HG02798 (cell line): ENCODE measurements at regions not wholly inside any gene's neighbourhood (a gene's known extent, or its start where the extent isn't known, plus 50 kb on each side); places are given as distances from the start of the nearest gene placed in this dataset.
"Not testable (repeated sequence)": the region's sequence is repeated elsewhere in the genome, so short reads cannot be mapped to it uniquely, and the experiment has no call there.

Source experiments
- ATAC-seq: cut with Tn5 transposase; IDR thresholded peaks from one replicate; pipeline ENCODE4 v1.9.1; 2021; ENCODE audit warnings: mild to moderate bottlenecking; ENCODE audit not compliant: unreplicated experiment, poor library complexity

DNA sequence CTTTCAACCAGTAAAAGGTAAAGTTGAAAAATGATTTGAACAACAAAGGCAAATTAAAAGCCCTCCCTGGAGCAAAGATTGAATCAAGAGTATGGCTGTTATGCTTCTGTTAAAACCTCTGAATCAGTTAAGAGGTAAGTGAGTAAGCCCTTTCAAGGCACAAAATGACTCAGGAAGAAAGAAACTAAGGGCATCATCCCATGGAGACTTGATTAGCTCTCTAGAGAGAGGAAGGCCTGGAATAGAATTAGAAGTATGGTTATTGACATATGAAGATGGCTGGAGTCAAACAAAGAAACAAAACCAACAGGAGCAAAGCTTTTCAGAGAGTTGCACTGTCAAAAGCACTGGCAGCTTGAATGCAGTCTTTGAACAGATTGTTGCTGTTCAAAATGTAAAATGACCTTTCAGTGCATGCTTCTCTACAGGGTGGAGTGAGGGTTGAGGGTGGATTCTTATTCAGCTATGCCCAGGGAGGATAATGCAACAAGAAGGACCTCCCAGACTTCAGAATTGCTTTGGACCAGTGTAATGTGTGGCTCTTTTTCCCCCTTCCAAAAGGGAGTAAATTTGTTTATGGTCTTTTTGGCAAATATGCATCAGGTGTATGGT, 365.5 kb downstream of the GBA3 start:
- no peak for ATAC-seq

DNA sequence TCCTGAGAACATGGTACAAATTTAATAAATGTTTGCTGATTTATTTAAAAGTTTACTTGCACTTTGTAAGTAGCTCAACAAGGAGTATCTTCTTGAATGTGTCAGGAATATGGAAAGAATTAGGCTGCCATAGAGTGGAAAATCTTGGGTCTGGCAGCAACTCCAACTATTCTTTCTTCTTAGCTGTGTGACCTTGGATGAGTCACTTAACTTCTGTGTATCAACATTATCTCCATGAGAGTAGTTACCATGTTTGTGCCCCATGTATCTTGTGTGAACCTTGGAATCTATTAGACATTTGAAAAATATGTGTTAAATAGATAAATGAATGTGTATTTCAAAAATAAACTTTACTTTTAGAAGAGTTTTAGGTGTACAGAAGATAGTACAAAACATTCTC, 348.8 kb downstream of the GBA3 start:
- no peak for ATAC-seq

DNA sequence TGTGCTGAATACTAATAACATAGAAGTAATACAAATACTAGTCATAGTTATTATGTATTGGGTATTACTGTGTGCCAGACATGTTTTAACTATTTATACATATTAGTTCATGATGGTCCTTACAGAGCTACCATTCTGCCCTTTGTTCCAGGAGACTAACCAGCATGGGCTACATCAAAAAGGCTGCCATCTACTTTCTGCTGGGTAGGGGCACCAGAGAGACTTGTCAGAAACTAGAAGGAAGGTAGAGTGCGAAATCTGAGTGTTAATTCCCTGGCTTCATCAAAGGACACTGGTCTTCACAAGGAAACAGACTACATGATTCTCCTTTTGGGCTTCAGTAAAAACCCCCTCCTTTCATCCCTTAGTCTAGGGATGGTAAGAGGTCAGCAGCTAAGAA, 347.8 kb downstream of the GBA3 start:
- ATAC-seq = no peak

DNA sequence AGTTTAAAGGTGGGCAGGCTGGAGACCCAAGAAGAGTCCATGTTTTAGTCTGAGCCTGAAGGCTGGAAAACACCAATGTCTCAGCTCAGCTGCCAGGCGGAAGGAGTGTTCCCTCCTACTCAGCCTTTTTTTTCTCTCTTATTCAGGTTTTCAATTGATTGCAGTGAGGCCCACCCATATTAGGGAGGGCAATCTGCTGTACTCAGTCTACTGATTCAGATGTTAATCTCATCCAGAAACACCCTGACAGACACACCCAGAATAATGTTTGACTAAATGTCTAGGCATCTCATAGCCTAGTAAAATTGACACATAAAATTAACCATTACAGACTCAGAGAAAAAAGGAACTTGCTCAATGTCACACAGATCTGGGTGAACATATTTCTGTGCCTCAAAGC, 347.1 kb downstream of the GBA3 start:
- no peak for ATAC-seq

DNA sequence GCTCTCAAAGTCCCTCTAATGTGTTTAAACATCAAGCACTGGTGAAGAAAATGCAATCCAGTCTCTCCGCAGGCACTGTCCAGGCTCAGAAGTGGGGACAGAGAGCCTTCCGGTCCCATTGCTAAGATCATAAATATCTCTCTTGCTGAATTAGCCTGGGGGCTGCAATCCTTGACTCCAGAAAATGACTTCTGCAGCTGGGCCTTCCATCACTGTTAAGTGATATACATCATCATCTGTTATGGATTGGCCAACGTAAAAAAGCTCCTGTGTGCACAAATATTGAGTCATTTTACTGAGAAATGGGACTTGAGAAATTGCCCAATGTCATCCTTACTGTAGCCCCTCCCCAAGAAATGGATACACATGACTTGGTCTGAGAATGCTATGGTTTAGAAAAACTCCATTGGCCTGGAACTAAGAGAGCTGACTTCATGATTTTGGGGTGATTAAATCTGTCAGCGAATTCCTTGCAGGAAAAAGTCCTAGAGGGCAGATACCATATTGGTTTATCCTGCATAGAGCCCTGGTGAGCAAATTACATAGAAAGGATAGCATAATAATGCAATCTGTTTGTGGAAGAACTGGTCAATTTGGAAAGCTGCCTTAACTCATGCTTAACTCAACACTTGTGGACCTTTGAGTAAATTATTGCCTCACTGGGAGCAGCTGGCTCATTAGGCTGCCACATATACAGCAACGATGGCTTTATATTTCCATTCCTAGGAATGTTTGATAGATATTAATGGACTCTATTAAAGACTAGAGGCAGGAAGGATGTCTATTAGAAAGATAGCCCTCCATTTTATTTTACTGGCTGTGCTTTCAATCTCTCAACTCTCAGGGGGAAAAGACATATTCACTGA, 346.1 kb downstream of the GBA3 start:
- no peak for ATAC-seq

DNA sequence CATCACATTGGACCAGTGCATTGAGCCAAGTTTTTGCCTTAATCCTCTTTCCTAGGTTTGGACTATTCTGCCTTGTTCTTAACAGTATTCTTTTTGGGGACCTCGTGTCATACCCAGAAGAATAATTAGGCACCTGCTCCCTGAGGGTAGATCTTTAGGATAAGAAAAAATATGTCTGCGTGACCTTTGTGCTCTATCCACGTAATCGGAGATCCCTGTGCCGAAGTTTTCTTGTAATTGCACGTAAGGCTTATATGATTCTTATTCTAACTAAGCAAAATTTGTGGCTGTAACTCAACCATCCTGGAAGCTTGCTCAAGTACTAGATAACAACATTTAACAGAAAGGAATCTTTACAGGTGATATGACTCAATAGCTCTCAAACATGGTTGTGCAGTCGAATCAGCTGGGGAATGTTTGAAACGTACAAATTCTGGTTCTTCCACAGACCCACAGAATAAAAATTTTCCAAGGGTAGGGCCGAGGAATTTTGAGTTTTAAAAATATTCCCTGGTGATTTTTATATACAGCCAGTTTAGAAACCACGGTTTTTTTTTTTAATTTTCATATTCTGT, 344.3 kb downstream of the GBA3 start:
- no peak for ATAC-seq

DNA sequence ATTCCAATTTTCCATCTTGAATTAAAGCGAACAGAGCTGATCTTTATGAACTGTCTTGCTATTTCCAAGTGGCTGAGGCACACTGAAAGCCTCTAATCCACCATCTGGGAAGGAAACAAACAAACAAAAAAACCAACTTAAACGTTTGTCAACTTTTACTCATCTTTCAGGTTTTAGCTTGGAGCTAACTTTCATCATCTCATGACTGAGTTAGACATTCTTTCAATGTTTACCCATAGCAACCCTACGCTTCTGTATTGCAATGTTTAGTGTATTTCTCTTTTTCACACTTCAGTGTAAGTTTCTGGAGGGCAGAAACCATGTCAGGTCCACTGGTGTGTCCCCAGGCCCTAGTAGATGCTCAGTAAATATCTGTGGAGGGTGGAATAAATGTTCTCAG, 343.8 kb downstream of the GBA3 start:
- ATAC-seq = no peak

DNA sequence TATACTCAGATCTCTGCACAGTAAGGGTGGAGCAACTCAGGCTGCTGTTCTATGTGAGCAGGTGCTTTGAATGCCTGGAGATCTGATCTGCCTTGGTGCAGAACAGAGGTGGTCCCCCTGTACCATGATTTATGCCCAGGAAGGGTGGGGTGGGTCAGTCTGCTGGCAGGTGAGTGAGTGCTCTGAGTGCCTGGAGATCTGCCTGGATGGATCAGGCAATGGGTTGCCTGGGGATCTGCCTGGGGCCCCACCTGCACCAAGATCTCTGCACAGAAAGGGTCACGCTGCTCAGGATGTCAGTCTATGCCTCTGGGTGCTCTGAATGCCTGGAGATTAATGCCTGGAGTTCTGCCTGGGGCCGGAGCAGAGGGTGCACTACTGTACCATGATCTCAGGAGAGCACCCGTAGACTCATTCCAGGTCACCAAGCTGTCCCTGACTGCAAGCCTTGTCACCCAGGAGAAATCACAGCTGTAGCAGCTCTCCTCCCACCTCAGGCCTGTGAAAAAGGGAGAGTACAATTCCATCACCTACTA, 342.9 kb downstream of the GBA3 start:
- ATAC-seq = no peak

DNA sequence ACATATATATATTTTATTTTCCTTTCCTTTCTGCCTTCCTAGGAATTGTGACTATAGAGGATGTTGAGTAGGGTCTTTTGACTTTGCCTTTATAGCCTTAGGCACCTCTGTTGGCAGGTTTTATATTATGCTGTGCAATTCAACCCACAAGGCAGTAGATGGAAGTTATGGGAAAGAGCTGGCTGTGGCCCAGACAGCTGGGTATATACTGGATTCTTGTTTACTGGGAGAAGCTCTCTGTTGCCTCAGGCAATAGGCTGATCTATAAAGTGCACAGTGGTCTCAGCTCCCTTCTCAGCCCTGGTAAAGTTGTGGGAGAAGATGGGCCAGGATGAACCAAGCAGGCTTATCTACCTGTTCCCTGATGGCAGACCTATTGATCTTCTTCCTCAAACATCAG, 342.0 kb downstream of the GBA3 start:
- no peak for ATAC-seq

DNA sequence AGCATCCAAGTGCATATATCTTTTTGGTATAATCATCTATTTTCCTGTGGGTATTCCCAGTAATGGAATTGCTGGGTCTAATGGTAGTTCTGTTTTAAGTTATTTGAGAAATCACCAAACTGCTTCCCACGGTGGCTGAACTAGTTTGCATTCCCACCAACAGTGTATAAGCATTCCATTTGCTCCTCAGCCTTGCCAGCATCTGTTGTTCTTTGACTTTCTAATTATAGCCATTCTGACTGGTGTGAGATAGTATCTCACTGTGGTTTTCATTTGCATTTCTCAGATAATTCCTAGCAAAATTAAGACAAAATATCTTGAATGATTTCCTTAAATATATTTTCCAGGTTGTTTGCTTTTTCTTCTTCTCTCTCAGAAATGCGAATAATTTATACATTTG, 341.1 kb downstream of the GBA3 start:
- ATAC-seq = no peak

DNA sequence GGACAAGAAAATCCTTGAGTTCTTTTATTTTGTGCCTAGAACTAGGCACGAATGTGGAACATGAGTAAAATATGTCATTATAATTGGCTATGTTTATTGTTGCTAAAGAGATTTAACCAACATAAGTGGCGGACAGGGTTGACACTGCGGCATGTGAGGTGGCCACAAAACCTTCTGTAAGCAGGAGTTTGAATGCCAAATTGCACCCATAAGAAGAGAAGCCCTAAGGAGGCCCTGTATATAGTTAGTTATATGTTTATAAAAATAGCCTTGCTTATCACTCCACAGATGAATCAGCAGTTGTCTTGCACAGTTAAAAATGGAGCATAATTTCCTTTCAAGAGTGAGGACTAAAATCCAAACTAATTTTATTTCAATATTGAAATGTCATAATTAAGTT, 336.1 kb downstream of the GBA3 start:
- no peak for ATAC-seq

DNA sequence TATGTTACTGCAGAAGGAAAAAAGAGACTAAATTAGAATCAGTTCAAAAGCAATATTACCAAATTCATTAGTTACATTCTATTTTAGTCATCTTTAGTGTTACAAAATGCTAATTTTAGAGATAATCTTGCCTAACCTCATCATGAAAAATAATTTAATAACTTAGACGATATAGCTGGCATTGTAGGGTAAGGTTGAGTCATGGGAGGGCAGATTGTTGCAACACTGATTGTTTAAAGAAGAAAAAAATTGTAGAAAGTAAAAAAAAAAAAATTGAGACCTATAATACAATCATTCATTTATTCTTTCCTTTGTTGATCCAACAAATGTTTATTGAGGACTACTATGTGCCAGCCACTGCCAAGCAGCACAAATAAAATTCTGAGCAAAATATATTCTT, 330.9 kb downstream of the GBA3 start:
- ATAC-seq = no peak

DNA sequence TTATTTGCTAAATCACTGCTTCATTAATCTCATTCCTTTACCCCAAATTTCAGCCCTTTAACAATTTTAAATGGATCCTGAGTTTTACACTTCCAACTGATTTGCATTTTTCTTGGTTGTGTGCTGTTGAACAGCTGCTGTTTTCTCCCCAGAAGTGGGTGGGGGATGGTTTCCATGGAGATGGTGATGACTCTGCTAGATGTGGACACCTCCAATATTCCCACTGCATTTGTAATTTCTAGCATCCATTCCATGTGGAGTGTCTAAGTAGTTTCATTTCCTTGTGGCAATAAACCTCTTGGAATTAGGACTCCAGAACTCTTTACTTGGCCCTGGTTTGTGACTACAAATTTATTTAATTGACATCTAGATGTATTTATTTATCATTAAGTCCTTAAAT, 330.4 kb downstream of the GBA3 start:
- no peak for ATAC-seq

DNA sequence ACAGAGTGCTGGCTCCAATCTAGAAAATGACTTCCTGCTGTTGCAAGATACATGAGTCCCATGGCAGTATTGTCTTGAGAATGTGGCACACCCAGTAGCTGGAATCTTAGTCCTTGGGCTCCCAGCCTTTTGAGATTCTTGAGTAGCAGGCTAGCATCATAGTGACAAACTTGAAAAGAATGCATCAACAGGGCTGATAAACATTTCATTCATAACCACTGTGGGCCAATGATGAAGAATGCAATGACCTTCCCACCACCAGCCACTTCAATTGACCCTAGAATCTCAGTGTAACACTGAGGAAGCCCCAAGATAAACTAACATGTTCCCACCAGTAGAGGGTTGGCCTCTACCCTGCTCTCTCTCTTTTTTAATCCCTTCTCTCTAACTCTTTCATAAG, 329.3 kb downstream of the GBA3 start:
- ATAC-seq = no peak

DNA sequence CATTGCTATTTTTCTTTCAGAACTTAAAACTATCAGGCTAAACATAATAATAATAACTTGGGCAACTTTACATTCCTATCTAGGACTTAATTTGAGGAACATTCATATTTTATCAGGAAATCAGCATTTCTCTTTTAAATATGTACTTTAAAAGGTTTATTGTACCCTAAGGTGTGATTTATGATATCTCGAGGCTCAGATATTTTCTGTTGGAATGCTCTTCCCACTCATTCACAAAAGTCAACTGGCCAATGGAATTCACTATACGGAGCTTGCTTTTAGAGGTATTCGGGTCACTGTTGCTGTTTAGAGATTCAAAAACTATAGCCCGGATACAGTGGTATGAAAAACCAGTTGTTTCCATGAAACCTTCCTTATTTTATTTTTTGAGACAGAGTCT, 328.3 kb downstream of the GBA3 start:
- ATAC-seq = no peak

DNA sequence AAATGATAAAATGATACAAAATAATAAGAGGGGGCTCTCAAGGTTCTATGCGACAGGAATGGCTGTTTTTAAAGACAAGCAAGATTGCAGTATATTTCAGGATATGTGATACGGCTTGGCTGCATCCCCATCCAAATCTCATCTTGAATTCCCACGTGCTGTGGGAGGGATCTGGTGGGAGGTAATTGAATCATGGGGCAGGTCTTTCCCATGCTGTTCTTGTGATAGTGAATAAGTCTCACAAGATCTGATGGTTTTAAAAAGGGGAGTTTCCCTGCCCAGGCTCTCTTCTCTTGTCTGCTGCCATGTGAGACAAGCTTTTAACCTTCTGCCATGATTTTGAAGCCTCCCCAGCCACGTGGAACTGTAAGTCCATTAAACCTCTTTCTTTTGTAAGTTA, 327.7 kb downstream of the GBA3 start:
- ATAC-seq = not testable (repeated sequence)

DNA sequence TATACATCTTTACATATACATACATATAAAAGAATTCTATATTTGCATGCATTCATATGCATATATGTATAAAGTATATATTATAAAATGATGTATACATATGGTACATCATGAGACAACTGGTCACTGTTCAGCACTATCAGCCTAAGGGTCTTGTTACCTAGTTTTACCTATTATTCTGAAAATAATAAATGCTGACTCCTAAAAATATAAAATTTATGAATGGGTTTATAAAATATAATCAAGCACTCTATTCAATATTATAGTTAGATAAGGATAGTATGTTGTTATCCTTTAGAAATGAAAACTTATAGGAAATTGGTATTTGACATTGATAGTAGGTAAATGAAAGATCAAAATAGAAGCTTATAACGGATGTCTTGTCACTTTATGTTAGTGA, 324.2 kb downstream of the GBA3 start:
- ATAC-seq = no peak

DNA sequence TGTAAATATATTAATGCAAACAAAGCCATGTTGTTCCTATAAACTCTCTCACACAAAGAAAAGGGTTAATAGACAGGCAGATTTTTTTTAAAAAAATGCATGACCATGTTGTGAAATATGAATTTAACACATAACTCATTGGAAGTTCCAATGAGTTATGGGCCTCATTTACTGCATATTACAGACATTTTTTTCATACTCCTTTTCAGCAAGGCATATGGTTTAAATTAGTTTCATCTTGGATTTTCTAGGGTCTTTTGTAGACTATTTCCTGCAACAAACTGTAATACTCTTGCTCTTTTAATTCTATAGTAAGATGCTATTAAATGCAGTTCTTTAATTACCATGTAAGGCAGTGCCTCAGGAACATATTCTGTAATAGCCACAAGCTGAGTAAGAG, 323.1 kb downstream of the GBA3 start:
- no peak for ATAC-seq

DNA sequence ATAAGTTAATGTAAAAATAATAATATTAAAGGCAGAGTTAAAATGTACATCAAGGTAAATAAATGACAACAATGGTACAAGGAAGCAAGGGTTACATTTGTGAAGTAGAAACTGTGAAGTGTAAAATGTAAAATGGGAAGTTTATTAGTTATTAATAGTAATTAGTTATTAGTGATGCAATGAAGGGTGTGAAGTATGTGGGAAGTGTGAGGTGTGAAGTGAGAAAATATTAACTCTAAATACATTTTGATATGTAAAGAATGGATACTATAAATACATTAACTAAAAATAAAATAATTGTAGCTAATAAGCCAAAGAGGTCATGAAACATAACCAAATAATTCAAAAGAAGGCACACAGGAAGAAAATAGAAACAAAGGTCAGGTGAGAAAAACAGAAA, 316.4 kb downstream of the GBA3 start:
- no peak for ATAC-seq

DNA sequence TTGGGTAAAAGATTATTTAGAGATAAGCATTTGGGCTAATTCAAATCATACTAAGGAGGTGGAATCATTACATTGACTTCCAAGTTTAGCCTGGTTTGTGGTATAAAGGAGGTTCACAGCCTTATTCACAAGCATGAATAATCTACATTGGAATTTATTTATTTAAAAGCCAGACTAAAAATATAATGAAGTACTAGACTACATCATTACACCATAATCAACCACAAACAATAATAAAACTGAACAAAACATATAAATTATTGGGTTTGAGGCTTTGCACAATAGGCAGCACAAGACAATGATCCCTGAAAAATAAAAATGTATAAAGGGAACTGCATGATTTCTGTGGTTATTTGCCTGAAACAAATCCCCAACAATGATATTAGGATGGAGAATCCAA, 314.0 kb downstream of the GBA3 start:
- ATAC-seq = no peak

DNA sequence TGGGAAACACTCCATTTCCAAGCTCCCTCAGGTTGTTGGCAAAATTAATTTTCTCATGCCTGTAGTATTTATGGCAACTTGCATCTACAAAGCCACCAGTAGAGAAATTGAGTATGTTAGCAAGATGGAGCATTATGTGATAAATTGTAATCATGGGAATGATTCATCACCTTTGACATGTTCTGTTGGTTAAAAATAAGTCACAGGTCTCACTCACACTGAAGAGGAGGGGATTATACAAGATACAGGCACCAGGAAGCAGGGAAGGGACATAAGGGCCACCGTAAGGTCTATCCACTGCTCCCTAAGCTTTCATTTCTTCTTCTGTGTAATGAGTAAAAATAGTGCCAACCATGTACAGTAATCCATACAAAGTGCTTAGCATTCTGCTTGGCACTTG, 313.0 kb downstream of the GBA3 start:
- ATAC-seq = no peak

DNA sequence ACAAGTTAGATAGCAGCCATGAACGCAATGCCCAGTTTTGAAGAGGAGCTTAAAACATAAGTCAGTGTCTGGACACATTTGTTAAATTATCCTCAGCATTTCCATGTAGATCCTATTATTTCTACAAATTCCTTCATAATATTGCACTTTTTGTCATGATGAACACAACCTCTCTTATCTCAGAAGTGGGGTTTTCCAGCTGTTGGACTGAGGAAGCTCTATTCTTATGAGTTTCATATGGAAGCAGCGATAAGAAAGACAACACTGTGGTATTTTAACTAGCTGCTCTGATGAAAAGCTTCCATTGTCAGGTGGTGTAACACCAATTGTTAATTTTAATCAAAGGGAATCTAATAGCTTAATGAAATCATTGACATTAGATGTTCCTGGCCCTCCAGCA, 308.7 kb downstream of the GBA3 start:
- no peak for ATAC-seq
